IMR-90 (cell line): ENCODE measurements at regions not wholly inside any gene's neighbourhood (a gene's known extent, or its start where the extent isn't known, plus 50 kb on each side); places are given as distances from the start of the nearest gene placed in this dataset.

Experiments used
- ATAC-seq: fragments of 200-7000 bp; cut with Tn5 transposase; 2 replicates; pipeline ENCODE4 v1.9.1; 2020; ENCODE audit warnings: low read depth, mild to moderate bottlenecking, moderate library complexity
- BruUV-seq: library from RNA; stranded (reverse); fragments of 400-500 nt; replicated peaks from 2 replicates; lab custom pipeline; 2021; lab: Mats Ljungman, UMichigan
- CTCF ChIA-PET: fragments of 300-600 bp; formaldehyde crosslinking; extraction: SDS; loops from one replicate; lab custom pipeline; 2021; ENCODE audit warnings: antibody characterized with exemption; lab: Yijun Ruan, JAX
- POLR2A ChIA-PET: fragments of 300-600 bp; sonication (Branson Sonifier 250); formaldehyde crosslinking; loops from one replicate; lab custom pipeline; 2022; ENCODE audit warnings: antibody characterized with exemption; ENCODE audit not compliant: unreplicated experiment; lab: Charles Lee
- DNase-seq: peaks from one replicate; pipeline ENCODE4 v3.0.0; 2013
- H2AFZ ChIP-seq: replicated peaks from 2 replicates; pipeline ENCODE3; 2013; ENCODE audit warnings: low read length, mild to moderate bottlenecking; ENCODE audit not compliant: poor library complexity
- H2AK5ac ChIP-seq: 2 replicates; pipeline ENCODE4 v1.6.1; 2013; ENCODE audit warnings: low read depth, low read length, inconsistent platforms
- H2AK9ac ChIP-seq: replicated peaks from 2 replicates; pipeline ENCODE3; 2013; ENCODE audit warnings: mild to moderate bottlenecking, low read depth, low read length, moderate library complexity; ENCODE audit not compliant: poor library complexity
- H2BK120ac ChIP-seq: 2 replicates; pipeline ENCODE4 v1.6.1; 2013; ENCODE audit warnings: low read depth, low read length, inconsistent platforms
- H2BK15ac ChIP-seq: 3 replicates; pipeline ENCODE4 v1.6.1; 2013; ENCODE audit warnings: low read depth, low read length, inconsistent platforms
- H2BK20ac ChIP-seq: 2 replicates; pipeline ENCODE4 v1.6.1; 2013; ENCODE audit warnings: low read depth, mild to moderate bottlenecking, inconsistent platforms, low read length, moderate library complexity
- H2BK5ac ChIP-seq: 2 replicates; pipeline ENCODE4 v1.6.1; 2013; ENCODE audit warnings: mild to moderate bottlenecking, low read depth, low read length, inconsistent platforms; ENCODE audit not compliant: poor library complexity, severe bottlenecking
- H3K14ac ChIP-seq: replicated peaks from 2 replicates; pipeline ENCODE4 v1.6.1; 2013; ENCODE audit warnings: low read depth, low read length, inconsistent platforms
- H3K18ac ChIP-seq: 2 replicates; pipeline ENCODE4 v1.6.1; 2013; ENCODE audit warnings: low read depth, low read length, control low read depth
- H3K23ac ChIP-seq: 2 replicates; pipeline ENCODE4 v1.6.1; 2013; ENCODE audit warnings: low read depth, low read length, inconsistent platforms
- H3K27ac ChIP-seq: 2 replicates; pipeline ENCODE4 v1.5.1; 2013; ENCODE audit warnings: mild to moderate bottlenecking, control low read depth, low read length; ENCODE audit not compliant: insufficient read depth
- H3K27me3 ChIP-seq: 2 replicates; pipeline ENCODE4 v1.6.1; 2013; ENCODE audit warnings: low read length; ENCODE audit not compliant: control insufficient read depth, insufficient read depth
- H3K36me3 ChIP-seq: 2 replicates; pipeline ENCODE4 v1.6.1; 2013; ENCODE audit warnings: low read length, mixed read lengths; ENCODE audit not compliant: control insufficient read depth, insufficient read depth
- H3K4ac ChIP-seq: 2 replicates; pipeline ENCODE4 v1.6.1; 2013; ENCODE audit warnings: low read depth, low read length, inconsistent platforms
- H3K4me1 ChIP-seq: 2 replicates; pipeline ENCODE4 v1.6.1; 2013; ENCODE audit warnings: low read length, mixed read lengths; ENCODE audit not compliant: control insufficient read depth, insufficient read depth
- H3K4me2 ChIP-seq: 2 replicates; pipeline ENCODE4 v1.6.1; 2013; ENCODE audit warnings: low read depth, mild to moderate bottlenecking, control low read depth, low read length, moderate library complexity
- H3K4me3 ChIP-seq: 2 replicates; pipeline ENCODE4 v1.5.1; 2013; ENCODE audit warnings: low read depth, mild to moderate bottlenecking, control low read depth, low read length, moderate library complexity; ENCODE audit not compliant: insufficient read depth
- H3K56ac ChIP-seq: 2 replicates; pipeline ENCODE4 v1.6.1; 2013; ENCODE audit warnings: low read length, inconsistent platforms; ENCODE audit not compliant: insufficient read depth; ENCODE audit errors: extremely low read depth
- H3K79me1 ChIP-seq, 2 experiments: 2 replicates each; pipeline ENCODE4 v1.6.1; 2013; ENCODE audit warnings: low read length in 2 of 2, inconsistent platforms in 1 of 2, low read depth in 1 of 2
- H3K9ac ChIP-seq: 2 replicates; pipeline ENCODE4 v1.6.1; 2013; ENCODE audit warnings: low read depth, low read length, control low read depth
- H3K9me1 ChIP-seq: 2 replicates; pipeline ENCODE4 v1.6.1; 2013; ENCODE audit warnings: low read length, inconsistent platforms; ENCODE audit not compliant: insufficient read depth
- H3K9me3 ChIP-seq: 2 replicates; pipeline ENCODE4 v1.6.1; 2013; ENCODE audit warnings: low read length; ENCODE audit not compliant: control insufficient read depth, insufficient read depth
- H4K20me1 ChIP-seq: 2 replicates; pipeline ENCODE4 v1.6.1; 2013; ENCODE audit warnings: low read length, inconsistent platforms; ENCODE audit not compliant: insufficient read depth
- H4K5ac ChIP-seq: 2 replicates; pipeline ENCODE4 v1.6.1; 2013; ENCODE audit warnings: mild to moderate bottlenecking, low read depth, low read length, control low read depth
- H4K8ac ChIP-seq, 2 experiments: 2 replicates each; pipeline ENCODE4 v1.6.1; 2013; ENCODE audit warnings: low read depth in 2 of 2, low read length in 2 of 2, control low read depth in 1 of 2, inconsistent platforms in 1 of 2
- H4K91ac ChIP-seq: 2 replicates; pipeline ENCODE4 v1.6.1; 2013; ENCODE audit warnings: low read depth, low read length, inconsistent platforms; ENCODE audit not compliant: insufficient read depth
- BHLHE40 ChIP-seq: fragments of 150-350 bp; IDR thresholded peaks from 2 replicates; pipeline ENCODE4 v1.6.1; 2016; ENCODE audit warnings: mild to moderate bottlenecking, low read depth, low read length
- CEBPB ChIP-seq: IDR thresholded peaks from 2 replicates; pipeline ENCODE4 v1.6.1; 2012; ENCODE audit warnings: low read depth, low read length, improper control_type of control experiment
- CHD1 ChIP-seq: IDR thresholded peaks from 2 replicates; pipeline ENCODE4 v1.6.1; 2012; ENCODE audit warnings: low read depth, low read length, improper control_type of control experiment
- ELK1 ChIP-seq: fragments of 150-350 bp; IDR thresholded peaks from 2 replicates; pipeline ENCODE4 v1.6.1; 2016; ENCODE audit warnings: low read depth, mild to moderate bottlenecking, low read length, moderate library complexity, borderline replicate concordance
- FOS ChIP-seq: fragments of 150-350 bp; IDR thresholded peaks from 2 replicates; pipeline ENCODE4 v1.6.1; 2016; ENCODE audit warnings: low read depth, low read length
- MAFK ChIP-seq: IDR thresholded peaks from 2 replicates; pipeline ENCODE4 v1.6.1; 2012; ENCODE audit warnings: low read depth, low read length, improper control_type of control experiment
- MAZ ChIP-seq: IDR thresholded peaks from 2 replicates; pipeline ENCODE4 v1.6.1; 2012; ENCODE audit warnings: low read depth, mild to moderate bottlenecking, low read length, improper control_type of control experiment, moderate library complexity, borderline replicate concordance
- MXI1 ChIP-seq: IDR thresholded peaks from 2 replicates; pipeline ENCODE4 v1.6.1; 2012; ENCODE audit warnings: low read depth, mild to moderate bottlenecking, low read length, moderate library complexity, borderline replicate concordance
- NFE2L2 ChIP-seq: fragments of 150-350 bp; IDR thresholded peaks from 2 replicates; pipeline ENCODE4 v1.6.1; 2016; ENCODE audit warnings: low read depth, mild to moderate bottlenecking, low read length
- POLR2A ChIP-seq: IDR thresholded peaks from 2 replicates; pipeline ENCODE4 v1.6.1; 2012; ENCODE audit warnings: mild to moderate bottlenecking, low read depth, low read length
- RAD21 ChIP-seq: IDR thresholded peaks from 2 replicates; pipeline ENCODE4 v1.6.1; 2012; ENCODE audit warnings: low read length, improper control_type of control experiment
- RCOR1 ChIP-seq: IDR thresholded peaks from 2 replicates; pipeline ENCODE4 v1.6.1; 2012; ENCODE audit warnings: mild to moderate bottlenecking, low read length, improper control_type of control experiment; ENCODE audit not compliant: insufficient replicate concordance
- RFX5 ChIP-seq: IDR thresholded peaks from 2 replicates; pipeline ENCODE4 v1.8.0; 2012; ENCODE audit warnings: low read depth, mild to moderate bottlenecking, low read length, moderate library complexity
- SMC3 ChIP-seq: fragments of 150-350 bp; IDR thresholded peaks from 2 replicates; pipeline ENCODE4 v1.6.1; 2016; ENCODE audit warnings: low read depth, mild to moderate bottlenecking, antibody characterized with exemption, low read length, moderate library complexity
- WGBS, 2 experiments: methylation state at CpG; one replicate each; pipeline versions ENCODE4 v1.1.5 to v1.1.7; 2013; ENCODE audit warnings: missing lambda C conversion rate in 2 of 2; ENCODE audit not compliant: insufficient read length in 1 of 2; ENCODE audit errors: extremely low coverage in 2 of 2; 5-methylcytosine and 5-hydroxymethylcytosine counted together
- dilution Hi-C: fragments of 300-500 bp; cut with HindIII; formaldehyde crosslinking; loops from one replicate; pipeline ENCODE4 v1.14.3; 2018; ENCODE audit warnings: low sequenced_read_pairs; ENCODE audit not compliant: unreplicated experiment
- in situ Hi-C: fragments of 300-500 bp; cut with MboI; formaldehyde crosslinking; loops from 3 replicates; pipeline ENCODE4 v1.14.3; 2019; ENCODE audit warnings: low sequenced_read_pairs, inconsistent platforms, mixed read lengths
- intact Hi-C: fragments of 100-400 bp; cut with micrococcal nuclease; formaldehyde crosslinking; loops from 2 replicates; pipeline ENCODE4 v1.10.0; 2022
- TF ChIP-seq, protein P1 (sequence below): fragments of 150-350 bp; IDR thresholded peaks from 2 replicates; pipeline ENCODE4 v1.6.1; 2017; ENCODE audit warnings: mild to moderate bottlenecking, antibody characterized with exemption, low read length, low read depth
- TF ChIP-seq, protein P2 (sequence below): conservative IDR thresholded peaks from 2 replicates; pipeline ENCODE4 v1.5.1; 2012; ENCODE audit warnings: mild to moderate bottlenecking, low read depth, low read length, improper control_type of control experiment

DNA sequence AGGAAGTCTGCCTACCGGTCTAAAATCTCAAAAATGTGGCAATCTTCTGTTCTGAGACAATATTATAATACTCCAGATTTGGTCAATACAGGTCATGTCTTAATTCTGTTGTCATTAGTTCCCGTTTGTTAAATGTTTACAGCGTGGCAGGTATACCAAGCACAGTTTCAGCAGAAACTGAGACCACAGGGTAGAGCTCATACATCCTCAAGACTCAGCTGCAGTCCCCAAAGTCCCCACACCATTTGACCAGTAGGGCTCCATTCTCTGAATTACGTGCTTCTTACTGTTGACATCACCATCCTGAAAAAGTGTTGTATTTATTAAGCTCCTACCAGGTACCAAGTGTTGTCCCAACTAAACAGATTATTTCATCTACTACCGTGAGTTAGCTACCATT, 157.1 kb downstream of the MC4R start (continued):
- TF ChIP-seq RAD21 (no peak), SMC3 (no peak), RFX5 (no peak), CHD1 (no peak)

- no peak overlapping the region for H3K18ac ChIP-seq
- no peak overlapping the region for H3K4me3 ChIP-seq
- H2AK5ac ChIP-seq: no peak overlapping the region
- H3K27ac ChIP-seq: no peak overlapping the region
- H3K56ac ChIP-seq: no peak overlapping the region
- dilution Hi-C loops (no loop called here), in situ Hi-C loops (no loop called here), intact Hi-C loops (no loop called here)
- no peak overlapping the region for H2BK120ac ChIP-seq
- H3K14ac ChIP-seq: no peak overlapping the region
- ATAC-seq (no peak), DNase-seq (no peak)
- no peaks in the 10 kb centered on the region for H4K20me1 ChIP-seq
- ChIA-PET CTCF (interaction anchor here (0.7 kb wide), 1 partner anchor 14 kb away, joined by 3 read pairs; no protein-coding TSS in a partner anchor), POLR2A (no interaction called here)
- H2AFZ ChIP-seq: no peak overlapping the region
- H3K27me3 ChIP-seq: no peaks in the 10 kb centered on the region; the same call in 1 of the 2 replicates
- H3K4ac ChIP-seq: no peak overlapping the region
- H2BK5ac ChIP-seq: no peak overlapping the region
- H3K9me3 ChIP-seq: no peaks in the 10 kb centered on the region
- H4K8ac ChIP-seq: no peak overlapping the region
- no peak overlapping the region for H2AK9ac ChIP-seq
- H3K9ac ChIP-seq: no peak overlapping the region
- no peak overlapping the region for H3K23ac ChIP-seq
- TF ChIP-seq RAD21 (no peak), CEBPB (no peak), MXI1 (no peak), POLR2A (no peak), RCOR1 (no peak), SMC3 (no peak), ELK1 (no peak), MAFK (no peak), MAZ (no peak), NFE2L2 (no peak), BHLHE40 (no peak), FOS (no peak)
- TF ChIP-seq, protein P1, sequence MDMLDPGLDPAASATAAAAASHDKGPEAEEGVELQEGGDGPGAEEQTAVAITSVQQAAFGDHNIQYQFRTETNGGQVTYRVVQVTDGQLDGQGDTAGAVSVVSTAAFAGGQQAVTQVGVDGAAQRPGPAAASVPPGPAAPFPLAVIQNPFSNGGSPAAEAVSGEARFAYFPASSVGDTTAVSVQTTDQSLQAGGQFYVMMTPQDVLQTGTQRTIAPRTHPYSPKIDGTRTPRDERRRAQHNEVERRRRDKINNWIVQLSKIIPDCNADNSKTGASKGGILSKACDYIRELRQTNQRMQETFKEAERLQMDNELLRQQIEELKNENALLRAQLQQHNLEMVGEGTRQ: no peak
- TF ChIP-seq, protein P2, sequence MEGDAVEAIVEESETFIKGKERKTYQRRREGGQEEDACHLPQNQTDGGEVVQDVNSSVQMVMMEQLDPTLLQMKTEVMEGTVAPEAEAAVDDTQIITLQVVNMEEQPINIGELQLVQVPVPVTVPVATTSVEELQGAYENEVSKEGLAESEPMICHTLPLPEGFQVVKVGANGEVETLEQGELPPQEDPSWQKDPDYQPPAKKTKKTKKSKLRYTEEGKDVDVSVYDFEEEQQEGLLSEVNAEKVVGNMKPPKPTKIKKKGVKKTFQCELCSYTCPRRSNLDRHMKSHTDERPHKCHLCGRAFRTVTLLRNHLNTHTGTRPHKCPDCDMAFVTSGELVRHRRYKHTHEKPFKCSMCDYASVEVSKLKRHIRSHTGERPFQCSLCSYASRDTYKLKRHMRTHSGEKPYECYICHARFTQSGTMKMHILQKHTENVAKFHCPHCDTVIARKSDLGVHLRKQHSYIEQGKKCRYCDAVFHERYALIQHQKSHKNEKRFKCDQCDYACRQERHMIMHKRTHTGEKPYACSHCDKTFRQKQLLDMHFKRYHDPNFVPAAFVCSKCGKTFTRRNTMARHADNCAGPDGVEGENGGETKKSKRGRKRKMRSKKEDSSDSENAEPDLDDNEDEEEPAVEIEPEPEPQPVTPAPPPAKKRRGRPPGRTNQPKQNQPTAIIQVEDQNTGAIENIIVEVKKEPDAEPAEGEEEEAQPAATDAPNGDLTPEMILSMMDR: no peak
- no peak overlapping the region for H3K4me2 ChIP-seq
- no peak overlapping the region for H2BK15ac ChIP-seq
- H4K5ac ChIP-seq: no peak overlapping the region
- H3K4me1 ChIP-seq: no peaks in the 10 kb centered on the region
- no peaks in the 10 kb centered on the region for H3K79me1 ChIP-seq
- H4K91ac ChIP-seq: no peak overlapping the region
- H3K9me1 ChIP-seq: no peaks in the 10 kb centered on the region
- BruUV-seq: no TSS peak
- WGBS, 2 experiments: no CpG with 5 or more reads among the region's 1 CpG
- H2BK20ac ChIP-seq: no peak overlapping the region
- H3K36me3 ChIP-seq: no peaks in the 10 kb centered on the region
Measured at GRCh38 chr18:60209042-60209441, 163.5 kb downstream of the MC4R start.
